ENCODE measurements at regions not wholly inside any gene's neighbourhood (a gene's known extent, or its start where the extent isn't known, plus 50 kb on each side); places are given as distances from the start of the nearest gene placed in this dataset.

GRCh38 chr16:72261127-72261526 lies 89.2 kb upstream of the PMFBP1 start:
- Histone ChIP-seq H3K9me3 (no peaks in the 10 kb centered on the region), H3K36me3 (no peaks in the 10 kb centered on the region), H3K27me3 (no peaks in the 10 kb centered on the region), H3K27ac (replicated peaks in 1 of 4) (no peak overlapping the region), H3K4me1 (no peaks in the 10 kb centered on the region), H3K4me3 (no peak overlapping the region)
- no peak for DNase-seq (ENCODE audit: extremely low spot score)
- intact Hi-C loops (cut with DNase I), result no loop called here
- TF ChIP-seq CTCF (IDR thresholded peaks at IDR 0.05), result no peak
- 86% methylated on average over 1 of the region's 1 CpG for WGBS

GRCh38 chr16:72256398-72257066 lies 84.6 kb upstream of the PMFBP1 start:
- Histone ChIP-seq H3K27ac (replicated peaks in 1 of 4) (no peak overlapping the region), H3K9me3 (no peaks in the 10 kb centered on the region), H3K27me3 (no peaks in the 10 kb centered on the region), H3K4me3 (no peak overlapping the region), H3K36me3 (no peaks in the 10 kb centered on the region), H3K4me1 (no peaks in the 10 kb centered on the region)
- WGBS, result 60% methylated on average over 2 of the region's 2 CpGs
- intact Hi-C loops (cut with DNase I), result no loop called here
- DNase-seq (ENCODE audit: extremely low spot score), result no peak
- TF ChIP-seq CTCF (IDR thresholded peaks at IDR 0.05) (no peak), POLR2AphosphoS5 (IDR thresholded peaks at IDR 0.05) (no peak), EP300 (IDR thresholded peaks at IDR 0.05) (no peak), POLR2A (IDR thresholded peaks at IDR 0.05; ENCODE audit: low read depth) (no peak)

- intact Hi-C loops (cut with DNase I), result no loop called here
- no peak overlapping the region for H3K4me3 ChIP-seq
- no peaks in the 10 kb centered on the region for H3K27me3 ChIP-seq
- TF ChIP-seq EP300 (IDR thresholded peaks at IDR 0.05), result no peak
- no peak for TF ChIP-seq POLR2A (IDR thresholded peaks at IDR 0.05; ENCODE audit: low read depth)
- no peak for TF ChIP-seq CTCF (IDR thresholded peaks at IDR 0.05)
- no peak for TF ChIP-seq POLR2AphosphoS5 (IDR thresholded peaks at IDR 0.05)
- H3K4me1 ChIP-seq, result no peaks in the 10 kb centered on the region
- no peaks in the 10 kb centered on the region for H3K36me3 ChIP-seq
- H3K9me3 ChIP-seq, result no peaks in the 10 kb centered on the region
- H3K27ac ChIP-seq (replicated peaks in 1 of 4), result no peak overlapping the region
- 94% methylated on average over 1 of the region's 1 CpG for WGBS
- no peak for DNase-seq (ENCODE audit: extremely low spot score)
These were observed 83.8 kb upstream of the PMFBP1 start for GRCh38 chr16:72255786-72256185.

- H3K4me3 ChIP-seq, result no peak overlapping the region
- DNase-seq (ENCODE audit: extremely low spot score), result no peak
- WGBS, result 55% methylated on average over 5 of the region's 5 CpGs
- H3K4me1 ChIP-seq, result no peaks in the 10 kb centered on the region
- no peaks in the 10 kb centered on the region for H3K36me3 ChIP-seq
- no peaks in the 10 kb centered on the region for H3K9me3 ChIP-seq
- no peak overlapping the region for H3K27ac ChIP-seq (replicated peaks in 1 of 4)
- TF ChIP-seq EP300 (IDR thresholded peaks at IDR 0.05) (no peak), POLR2A (IDR thresholded peaks at IDR 0.05; ENCODE audit: low read depth) (no peak), POLR2AphosphoS5 (IDR thresholded peaks at IDR 0.05) (no peak), CTCF (IDR thresholded peaks at IDR 0.05) (no peak)
- no peaks in the 10 kb centered on the region for H3K27me3 ChIP-seq
- intact Hi-C loops (cut with DNase I), result no loop called here
These were observed 75.9 kb upstream of the PMFBP1 start for GRCh38 chr16:72247821-72248253.

- H3K27me3 ChIP-seq, result no peaks in the 10 kb centered on the region
- intact Hi-C loops (cut with DNase I), result no loop called here
- H3K4me3 ChIP-seq, result no peak overlapping the region
- H3K9me3 ChIP-seq, result no peaks in the 10 kb centered on the region
- no peak overlapping the region for H3K27ac ChIP-seq (replicated peaks in 1 of 4)
- H3K4me1 ChIP-seq, result peaks cover 0 to 6% (median 0%) of the 10 kb centered on the region in 4 donors
- TF ChIP-seq CTCF (IDR thresholded peaks at IDR 0.05), result no peak
- no peak for DNase-seq (ENCODE audit: extremely low spot score)
- 71% methylated on average over 5 of the region's 5 CpGs for WGBS
- H3K36me3 ChIP-seq, result no peaks in the 10 kb centered on the region
These were observed 74.5 kb upstream of the PMFBP1 start for GRCh38 chr16:72246423-72246822.

Data from esophagus muscularis mucosa (tissue), 4 donors.